ENCODE measurements at regions not wholly inside any gene's neighbourhood (a gene's known extent, or its start where the extent isn't known, plus 50 kb on each side); places are given as distances from the start of the nearest gene placed in this dataset.

GRCh38 chr18:59085126-59085794, 54.4 kb upstream of the SEC11C start:
- Histone ChIP-seq H3K79me1 (ENCODE audit: low read depth, low read length) (no peaks in the 10 kb centered on the region), H2BK15ac (ENCODE audit: low read length) (no peak overlapping the region), H3K36me3 (ENCODE audit: control insufficient read depth in 2 of 4, insufficient read depth in 4 of 4, low read length in 3 of 4) (no peaks in the 10 kb centered on the region), H3K4me3 (ENCODE audit: extremely low read depth in 1 of 4, insufficient read depth in 2 of 4, low read depth in 3 of 4, low read length in 4 of 4) (no peak overlapping the region), H3K18ac (ENCODE audit: extremely low read depth, low read length) (no peak overlapping the region), H2BK5ac (ENCODE audit: low read depth, low read length) (no peak overlapping the region), H3K27ac (ENCODE audit: low read depth, low read length) (no peak overlapping the region), H3K9ac (replicated peaks in 1 of 4; ENCODE audit: extremely low read depth in 1 of 4, low read depth in 3 of 4, low read length in 3 of 4) (no peak overlapping the region), H3K27me3 (replicated peaks in 1 of 4; ENCODE audit: control insufficient read depth in 3 of 4, extremely low read depth in 1 of 4, insufficient read depth in 3 of 4, low read length in 3 of 4) (no peaks in the 10 kb centered on the region), H3K23ac (ENCODE audit: insufficient read length) (no peak overlapping the region), H4K20me1 (replicated peaks in 1 of 2; ENCODE audit: control insufficient read depth in 1 of 2, insufficient read depth in 2 of 2, low read length in 2 of 2) (no peaks in the 10 kb centered on the region), H3K4me1 (replicated peaks in 1 of 4; ENCODE audit: control insufficient read depth in 3 of 4, insufficient read depth in 4 of 4, low read length in 3 of 4) (no peaks in the 10 kb centered on the region), H3K14ac (ENCODE audit: insufficient read length) (no peak overlapping the region), H3K4ac (replicated peaks; ENCODE audit: insufficient read length, low read depth, low read length) (no peak overlapping the region), H3K79me2 (ENCODE audit: control insufficient read depth in 1 of 2, insufficient read depth in 2 of 2, low read length in 2 of 2) (no peaks in the 10 kb centered on the region), H4K91ac (replicated peaks; ENCODE audit: insufficient read length, low read length) (no peak overlapping the region), H2BK12ac (ENCODE audit: low read depth, low read length) (no peak overlapping the region), H3K9me3 (ENCODE audit: insufficient read depth in 2 of 2, low read depth in 1 of 2, low read length in 1 of 2) (no peaks in the 10 kb centered on the region), H3K56ac (replicated peaks; ENCODE audit: insufficient read length, low read depth, low read length) (no peak overlapping the region), H4K5ac (ENCODE audit: insufficient read length, low read depth, low read length) (no peak overlapping the region), H2AK5ac (ENCODE audit: low read depth, low read length) (no peak overlapping the region), H2AFZ (ENCODE audit: low read length) (no peak overlapping the region), H2BK120ac (replicated peaks; ENCODE audit: low read depth, low read length) (no peak overlapping the region), H2BK20ac (ENCODE audit: low read length) (no peak overlapping the region), H3K23me2 (ENCODE audit: low read depth, low read length) (no peaks in the 10 kb centered on the region), H4K8ac (ENCODE audit: extremely low read depth, insufficient read depth, low read length) (no peak overlapping the region), H3K4me2 (ENCODE audit: insufficient read depth in 1 of 2, low read depth in 2 of 2, low read length in 2 of 2) (no peak overlapping the region)
- DNase-seq (ENCODE audit: low read depth in 1 of 2, low spot score in 2 of 2) = no peak
- 82% methylated on average over 3 of the region's 3 CpGs; no CpG with 5 or more reads in 1 of the 2 experiments for WGBS, 2 experiments (ENCODE audit: extremely low coverage in 1 of 2, insufficient coverage in 1 of 2, insufficient read length in 1 of 2, insufficient replicate concordance in 2 of 2, low coverage in 1 of 2, low lambda C conversion rate in 2 of 2, missing lambda C conversion rate in 1 of 2)
- POLR2A ChIA-PET (ENCODE audit: partially characterized antibody) = no interaction called here
- CTCF ChIA-PET (ENCODE audit: partially characterized antibody) = interaction anchor here (0.8 to 7.4 kb wide), 26 partner anchors 9 to 1343 kb away, joined by 3 to 62 read pairs (median 5); partner anchors contain the start of gene GRP
- no peak for TF ChIP-seq EGR1 (IDR thresholded peaks at IDR 0.05; ENCODE audit: borderline replicate concordance, low read depth, low read length)
- TF ChIP-seq MAFK (IDR thresholded peaks at IDR 0.05; ENCODE audit: low read depth, low read length) = no peak
- FAIRE-seq = no peak
